ENCODE measurements at regions not wholly inside any gene's neighbourhood (a gene's known extent, or its start where the extent isn't known, plus 50 kb on each side); places are given as distances from the start of the nearest gene placed in this dataset.

- in situ Hi-C loops (cut with HindIII; ENCODE audit: low pct_unique_long_range_greater_than_20kb, low sequenced_read_pairs): no loop called here
- no peak for DNase-seq (ENCODE audit: low read depth in 1 of 2, low spot score in 1 of 2)
- TF ChIP-seq JUND (IDR thresholded peaks at IDR 0.05; ENCODE audit: low read depth): no peak
Measured at GRCh38 chr6:74768738-74769137, 437.1 kb downstream of the COL12A1 start.

GRCh38 chr6:74768120-74768519, 437.7 kb downstream of the COL12A1 start:
- TF ChIP-seq JUND (IDR thresholded peaks at IDR 0.05; ENCODE audit: low read depth): no peak
- in situ Hi-C loops (cut with HindIII; ENCODE audit: low pct_unique_long_range_greater_than_20kb, low sequenced_read_pairs): no loop called here
- no peak for DNase-seq (ENCODE audit: low read depth in 1 of 2, low spot score in 1 of 2)

GRCh38 chr6:74765486-74765885, 440.4 kb downstream of the COL12A1 start:
- TF ChIP-seq JUND (IDR thresholded peaks at IDR 0.05; ENCODE audit: low read depth): no peak
- in situ Hi-C loops (cut with HindIII; ENCODE audit: low pct_unique_long_range_greater_than_20kb, low sequenced_read_pairs): no loop called here

GRCh38 chr6:74764486-74764885, 441.4 kb downstream of the COL12A1 start:
- no peak for TF ChIP-seq JUND (IDR thresholded peaks at IDR 0.05; ENCODE audit: low read depth)
- DNase-seq (ENCODE audit: low read depth in 1 of 2, low spot score in 1 of 2): no peak
- in situ Hi-C loops (cut with HindIII; ENCODE audit: low pct_unique_long_range_greater_than_20kb, low sequenced_read_pairs): no loop called here

More at GRCh38 chr6:74765486-74765885, 440.4 kb downstream of the COL12A1 start:
- DNase-seq (ENCODE audit: low read depth in 1 of 2, low spot score in 1 of 2): no peak

- DNase-seq (ENCODE audit: low read depth in 1 of 2, low spot score in 1 of 2): no peak
- TF ChIP-seq JUND (IDR thresholded peaks at IDR 0.05; ENCODE audit: low read depth): no peak
- in situ Hi-C loops (cut with HindIII; ENCODE audit: low pct_unique_long_range_greater_than_20kb, low sequenced_read_pairs): no loop called here
Measured at GRCh38 chr6:74762841-74763240, 443.0 kb downstream of the COL12A1 start.

- TF ChIP-seq JUND (IDR thresholded peaks at IDR 0.05; ENCODE audit: low read depth): no peak
Measured at GRCh38 chr6:74757813-74758212, 448.0 kb downstream of the COL12A1 start.

GRCh38 chr6:74756923-74757322, 448.9 kb downstream of the COL12A1 start:
- DNase-seq (ENCODE audit: low read depth in 1 of 2, low spot score in 1 of 2): no peak
- in situ Hi-C loops (cut with HindIII; ENCODE audit: low pct_unique_long_range_greater_than_20kb, low sequenced_read_pairs): no loop called here
- no peak for TF ChIP-seq JUND (IDR thresholded peaks at IDR 0.05; ENCODE audit: low read depth)

More at GRCh38 chr6:74757813-74758212, 448.0 kb downstream of the COL12A1 start:
- in situ Hi-C loops (cut with HindIII; ENCODE audit: low pct_unique_long_range_greater_than_20kb, low sequenced_read_pairs): no loop called here
- peak in 1 of 2 experiments; percentile 29 for DNase-seq (ENCODE audit: low read depth in 1 of 2, low spot score in 1 of 2)

- TF ChIP-seq JUND (IDR thresholded peaks at IDR 0.05; ENCODE audit: low read depth): no peak
- in situ Hi-C loops (cut with HindIII; ENCODE audit: low pct_unique_long_range_greater_than_20kb, low sequenced_read_pairs): no loop called here
- DNase-seq (ENCODE audit: low read depth in 1 of 2, low spot score in 1 of 2): no peak
Measured at GRCh38 chr6:74755778-74756177, 450.1 kb downstream of the COL12A1 start.

- no peak for DNase-seq (ENCODE audit: low read depth in 1 of 2, low spot score in 1 of 2)
- in situ Hi-C loops (cut with HindIII; ENCODE audit: low pct_unique_long_range_greater_than_20kb, low sequenced_read_pairs): no loop called here
- TF ChIP-seq JUND (IDR thresholded peaks at IDR 0.05; ENCODE audit: low read depth): no peak
Measured at GRCh38 chr6:74755196-74755595, 450.7 kb downstream of the COL12A1 start.

DNA sequence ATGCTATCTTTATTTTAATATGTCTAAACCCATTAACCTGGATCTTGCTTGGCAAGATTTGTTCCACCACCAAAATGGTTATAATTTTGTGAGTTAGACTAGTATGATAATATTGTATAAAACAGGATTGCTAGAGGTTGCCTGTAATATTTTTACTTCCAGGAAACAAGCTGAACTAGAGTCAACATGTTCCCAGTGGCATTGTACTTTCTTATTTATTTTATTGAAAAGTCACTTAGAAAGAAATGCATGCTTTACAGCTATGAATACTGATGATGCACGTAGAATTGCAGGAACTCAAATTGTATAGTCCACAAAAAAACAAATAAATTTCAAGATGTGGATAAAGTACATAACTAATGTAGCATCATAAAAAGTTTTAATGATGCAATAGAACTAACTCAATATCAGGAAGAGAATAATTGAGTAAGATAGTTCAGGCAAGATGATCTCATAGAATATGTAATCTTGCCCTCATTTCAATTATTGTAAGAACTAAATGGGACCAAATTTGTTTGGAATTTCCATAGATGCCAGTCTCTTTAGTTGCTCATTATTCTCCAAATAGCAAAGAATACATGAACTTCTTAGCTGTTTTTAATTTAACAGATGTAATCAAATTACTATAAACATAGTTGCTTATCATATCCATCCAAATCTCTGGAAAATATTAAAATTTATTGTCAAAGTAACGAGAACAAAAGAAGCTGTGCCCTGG, 451.8 kb downstream of the COL12A1 start:
- in situ Hi-C loops (cut with HindIII; ENCODE audit: low pct_unique_long_range_greater_than_20kb, low sequenced_read_pairs): no loop called here
- TF ChIP-seq JUND (IDR thresholded peaks at IDR 0.05; ENCODE audit: low read depth): no peak
- DNase-seq (ENCODE audit: low read depth in 1 of 2, low spot score in 1 of 2): no peak

DNA sequence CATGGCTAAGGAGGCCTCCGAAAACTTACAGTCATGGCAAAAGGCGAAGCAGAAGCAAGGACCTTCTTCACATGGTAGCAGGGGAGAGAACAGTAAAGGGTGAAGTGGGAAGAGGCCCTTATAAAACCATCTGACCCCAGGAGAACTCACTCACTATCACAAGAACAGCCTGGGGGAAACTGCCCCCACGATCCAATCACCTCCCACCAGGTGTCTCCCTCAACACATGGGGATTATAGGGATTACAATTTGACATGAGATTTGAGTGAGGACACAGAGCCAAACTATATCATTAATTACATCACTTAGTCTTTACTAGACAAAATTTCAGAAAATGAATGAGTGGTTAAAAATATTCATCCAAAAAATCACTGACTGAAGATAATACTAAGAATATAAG, 453.6 kb downstream of the COL12A1 start:
- DNase-seq (ENCODE audit: low read depth in 1 of 2, low spot score in 1 of 2): no peak
- in situ Hi-C loops (cut with HindIII; ENCODE audit: low pct_unique_long_range_greater_than_20kb, low sequenced_read_pairs): no loop called here

GRCh38 chr6:74750826-74751225, 455.0 kb downstream of the COL12A1 start:
- in situ Hi-C loops (cut with HindIII; ENCODE audit: low pct_unique_long_range_greater_than_20kb, low sequenced_read_pairs): no loop called here
- no peak for DNase-seq (ENCODE audit: low read depth in 1 of 2, low spot score in 1 of 2)
- no peak for TF ChIP-seq JUND (IDR thresholded peaks at IDR 0.05; ENCODE audit: low read depth)

More for the DNA sequence above, 453.6 kb downstream of the COL12A1 start:
- no peak for TF ChIP-seq JUND (IDR thresholded peaks at IDR 0.05; ENCODE audit: low read depth)

GRCh38 chr6:74749211-74750147, 456.4 kb downstream of the COL12A1 start:
- DNase-seq (ENCODE audit: low read depth in 1 of 2, low spot score in 1 of 2): peak in 1 of 2 experiments; percentile 43
- TF ChIP-seq JUND (IDR thresholded peaks at IDR 0.05; ENCODE audit: low read depth): no peak
- in situ Hi-C loops (cut with HindIII; ENCODE audit: low pct_unique_long_range_greater_than_20kb, low sequenced_read_pairs): no loop called here
